GM12878 (cell line): ENCODE measurements at regions not wholly inside any gene's neighbourhood (a gene's known extent, or its start where the extent isn't known, plus 50 kb on each side); places are given as distances from the start of the nearest gene placed in this dataset.

Experiments used
- ATAC-seq: fragments of 200-7000 bp; cut with Tn5 transposase; 3 replicates; pipeline ENCODE4 v1.9.1; 2020; ENCODE audit warnings: mild to moderate bottlenecking, moderate library complexity
- BruUV-seq: library from RNA; stranded (reverse); fragments of 400-500 nt; replicated peaks from 2 replicates; lab custom pipeline; 2021; lab: Mats Ljungman, UMichigan
- CTCF ChIA-PET: fragments of 300-600 bp; sonication (Branson Sonifier 250); formaldehyde crosslinking; extraction: SDS; loops from one replicate; lab custom pipeline; 2021; ENCODE audit warnings: inconsistent platforms; lab: Yijun Ruan, JAX
- POLR2A ChIA-PET: fragments of 350-600 bp; formaldehyde crosslinking; extraction: SDS; loops from one replicate; lab custom pipeline; 2021; ENCODE audit warnings: inconsistent platforms; lab: Charles Lee
- RAD21 ChIA-PET: fragments of 300-600 bp; sonication (Branson Sonifier 250); formaldehyde crosslinking; loops from one replicate; lab custom pipeline; 2023; ENCODE audit warnings: antibody characterized with exemption; ENCODE audit not compliant: unreplicated experiment; lab: Charles Lee
- SMC1A ChIA-PET: fragments of 300-600 bp; sonication (Branson Sonifier 250); formaldehyde crosslinking; loops from one replicate; lab custom pipeline; 2023; ENCODE audit not compliant: unreplicated experiment, uncharacterized antibody; lab: Charles Lee
- DNase-seq: peaks from one replicate; pipeline ENCODE4 v3.0.0-alpha.2; 2011; ENCODE audit warnings: low read depth, low spot score
- FAIRE-seq: peaks from 3 replicates; lab custom pipeline; 2011; peaks lifted over from hg19 to GRCh38; lab: Jason Lieb, UNC
- H2AFZ ChIP-seq: 2 replicates; pipeline ENCODE4 v1.6.0; 2011; ENCODE audit warnings: low read depth, low read length, control low read depth; ENCODE audit not compliant: control insufficient read depth
- H3K27ac ChIP-seq: 2 replicates; pipeline ENCODE4 v1.5.1; 2011; ENCODE audit warnings: control low read depth; ENCODE audit not compliant: control insufficient read depth, insufficient read depth
- H3K27me3 ChIP-seq, 2 experiments: replicated peaks in 1 of 2; 2 replicates each; pipeline versions ENCODE4 v1.6.0 to v1.6.1; 2011; ENCODE audit warnings: low read length in 1 of 2; ENCODE audit not compliant: control insufficient read depth in 2 of 2, insufficient read depth in 2 of 2
- H3K36me3 ChIP-seq, 2 experiments: 2 replicates each; pipeline ENCODE4 v1.5.1; 2011; ENCODE audit warnings: low read length in 1 of 2; ENCODE audit not compliant: control insufficient read depth in 2 of 2, insufficient read depth in 2 of 2
- H3K4me1 ChIP-seq: 2 replicates; pipeline ENCODE4 v1.6.1; 2011; ENCODE audit warnings: mild to moderate bottlenecking, low read length, moderate library complexity, mixed read lengths; ENCODE audit not compliant: control insufficient read depth, insufficient read depth
- H3K4me2 ChIP-seq: 2 replicates; pipeline ENCODE4 v1.6.0; 2011; ENCODE audit warnings: control low read depth; ENCODE audit not compliant: control insufficient read depth, insufficient read depth
- H3K4me3 ChIP-seq: fragments of 200-600 bp; sonication (generic); 2 replicates; pipeline ENCODE4 v1.5.1; 2016
- H3K79me2 ChIP-seq: 2 replicates; pipeline ENCODE4 v1.6.0; 2011; ENCODE audit warnings: low read length; ENCODE audit not compliant: control insufficient read depth, insufficient read depth
- H3K9ac ChIP-seq: 2 replicates; pipeline ENCODE4 v1.8.0; 2011; ENCODE audit warnings: low read length, control low read depth, mixed read lengths; ENCODE audit not compliant: control insufficient read depth, insufficient read depth
- H3K9me3 ChIP-seq: replicated peaks from 3 replicates; pipeline ENCODE4 v1.5.1; 2011; ENCODE audit warnings: mild to moderate bottlenecking, low read length; ENCODE audit not compliant: control insufficient read depth, insufficient read depth
- H4K20me1 ChIP-seq: 2 replicates; pipeline ENCODE4 v1.6.0; 2011; ENCODE audit not compliant: control insufficient read depth, insufficient read depth
- CEBPB ChIP-seq, 2 experiments: fragments of 150-350 bp in 1 of 2; IDR thresholded peaks; 2 replicates each; pipeline ENCODE4 v1.6.1; 2012 to 2014; ENCODE audit warnings: low read depth in 2 of 2, low read length in 2 of 2, borderline replicate concordance in 1 of 2, inconsistent platforms in 1 of 2
- CHD4 ChIP-seq: fragments of 200-600 bp; sonication (generic); IDR thresholded peaks from 2 replicates; pipeline ENCODE4 v1.6.1; 2016; ENCODE audit warnings: mild to moderate bottlenecking
- CREB1 ChIP-seq: IDR thresholded peaks from 2 replicates; pipeline ENCODE4 v1.6.1; 2012; ENCODE audit warnings: low read depth, mild to moderate bottlenecking, inconsistent platforms
- CUX1 ChIP-seq: IDR thresholded peaks from 2 replicates; pipeline ENCODE4 v1.6.1; 2012; ENCODE audit warnings: improper control_type of control experiment, low read depth, low read length; ENCODE audit not compliant: insufficient replicate concordance
- EP300 ChIP-seq, 2 experiments: fragments of 150-350 bp in 1 of 2; IDR thresholded peaks; 2 replicates each; pipeline ENCODE4 v1.6.1; 2011 to 2012; ENCODE audit warnings: low read depth in 2 of 2, low read length in 2 of 2, borderline replicate concordance in 1 of 2, improper control_type of control experiment in 1 of 2, inconsistent platforms in 1 of 2; ENCODE audit not compliant: control insufficient read depth in 1 of 2
- HSF1 ChIP-seq: fragments of 150-350 bp; IDR thresholded peaks from 2 replicates; pipeline ENCODE4 v1.6.1; 2014; ENCODE audit warnings: mild to moderate bottlenecking, low read depth, low read length
- MEF2B ChIP-seq: fragments of 450-650 bp; IDR thresholded peaks from 2 replicates; pipeline ENCODE4 v1.6.1; 2018; ENCODE audit warnings: mild to moderate bottlenecking, moderate library complexity; ENCODE audit not compliant: partially characterized antibody, poor library complexity, severe bottlenecking
- MXI1 ChIP-seq: fragments of 150-350 bp; IDR thresholded peaks from 2 replicates; pipeline ENCODE4 v1.6.1; 2011; ENCODE audit warnings: low read depth, mild to moderate bottlenecking, inconsistent platforms, low read length, improper control_type of control experiment
- RCOR1 ChIP-seq: conservative IDR thresholded peaks from 2 replicates; pipeline ENCODE4 v1.6.1; 2012; ENCODE audit warnings: low read depth, low read length, improper control_type of control experiment
- RELB ChIP-seq: fragments of 450-650 bp; IDR thresholded peaks from 2 replicates; pipeline ENCODE4 v1.6.1; 2017; ENCODE audit warnings: low read depth, mild to moderate bottlenecking, moderate library complexity
- SIX5 ChIP-seq: IDR thresholded peaks from 2 replicates; pipeline ENCODE4 v1.6.1; 2011; ENCODE audit warnings: mild to moderate bottlenecking, low read depth, low read length, moderate library complexity; ENCODE audit not compliant: severe bottlenecking
- STAT1 ChIP-seq: fragments of 450-650 bp; conservative IDR thresholded peaks from 2 replicates; pipeline ENCODE4 v1.6.1; 2014; ENCODE audit warnings: antibody characterized with exemption, mild to moderate bottlenecking
- TCF12 ChIP-seq: IDR thresholded peaks from 2 replicates; pipeline ENCODE4 v1.6.1; 2011; ENCODE audit warnings: low read depth, mild to moderate bottlenecking, low read length
- WGBS: methylation state at CpG from one replicate; pipeline ENCODE4 v1.1.6; 2016; ENCODE audit warnings: low lambda C conversion rate; ENCODE audit not compliant: insufficient replicate concordance, insufficient coverage; ENCODE audit errors: missing lambda C conversion rate; 5-methylcytosine and 5-hydroxymethylcytosine counted together
- in situ Hi-C: fragments of 300-500 bp; cut with MboI; formaldehyde crosslinking; loops from 9 replicates; pipeline ENCODE4 v1.14.3; 2018; ENCODE audit warnings: mixed read lengths
- intact Hi-C: fragments of 100-400 bp; cut with micrococcal nuclease; formaldehyde crosslinking; loops from one replicate; pipeline ENCODE4 v1.14.2; 2022; ENCODE audit not compliant: unreplicated experiment

- FAIRE-seq, result no peak
- TF ChIP-seq MXI1 (no peak), SIX5 (no peak), MEF2B (no peak), CREB1 (no peak), HSF1 (no peak), TCF12 (no peak), RELB (no peak), CHD4 (no peak), CUX1 (no peak), RCOR1 (no peak), EP300 (IDR thresholded peaks at IDR 0.05; ENCODE audit: borderline replicate concordance in 1 of 2, control insufficient read depth in 1 of 2, low read depth in 2 of 2, low read length in 2 of 2) (no peak), STAT1 (no peak), CEBPB (IDR thresholded peaks at IDR 0.05; ENCODE audit: borderline replicate concordance in 1 of 2, low read depth in 2 of 2, low read length in 2 of 2) (no peak)
Observed at GRCh38 chr2:16005816-16006536, 65.6 kb downstream of the MYCN start.

More at GRCh38 chr2:16005816-16006536, 65.6 kb downstream of the MYCN start:
- Histone ChIP-seq H3K9me3 (no peaks in the 10 kb centered on the region), H3K27ac (no peak overlapping the region), H3K4me1 (no peaks in the 10 kb centered on the region), H3K4me3 (no peak overlapping the region), H2AFZ (no peak overlapping the region), H3K9ac (no peak overlapping the region), H3K79me2 (no peaks in the 10 kb centered on the region), H3K36me3 (no peaks in the 10 kb centered on the region), H4K20me1 (no peaks in the 10 kb centered on the region), H3K27me3 (peaks cover 0 to 3% of the 10 kb centered on the region in 2 experiments; a peak in 1 of 4 replicates), H3K4me2 (no peak overlapping the region)
- 16% methylated on average over 5 of the region's 6 CpGs for WGBS
- intact Hi-C loops, result no loop called here
- ChIA-PET RAD21 (no interaction called here), CTCF (no interaction called here), POLR2A (no interaction called here), SMC1A (no interaction called here)
- BruUV-seq, result no TSS peak
- ATAC-seq (no peak), DNase-seq (no peak)
- in situ Hi-C loops, result no loop called here
